ENCODE measurements at regions not wholly inside any gene's neighbourhood (a gene's known extent, or its start where the extent isn't known, plus 50 kb on each side); places are given as distances from the start of the nearest gene placed in this dataset.
A peak's percentile ranks its signal among the peaks of the same experiment; 100 is the strongest.

GRCh38 chr2:23159746-23160405, 225.1 kb upstream of the KLHL29 start:
- Mint-ChIP-seq H3K4me3 (no peak overlapping the region), H3K27ac (ENCODE audit: unreplicated experiment) (no peak overlapping the region), H3K27me3 (ENCODE audit: low read depth) (no peaks in the 10 kb centered on the region), H3K4me1 (peaks cover 10% of the 10 kb centered on the region), H3K9me3 (no peaks in the 10 kb centered on the region), H3K36me3 (ENCODE audit: low read depth) (no peaks in the 10 kb centered on the region)
- TF ChIP-seq CTCF (conservative IDR thresholded peaks at IDR 0.05) = no peak
- DNase-seq (ENCODE audit: low read depth, low spot score) = no peak

GRCh38 chr2:23164173-23164572, 220.8 kb upstream of the KLHL29 start:
- Mint-ChIP-seq H3K4me1 (no peaks in the 10 kb centered on the region), H3K9me3 (no peaks in the 10 kb centered on the region), H3K27me3 (ENCODE audit: low read depth) (no peaks in the 10 kb centered on the region), H3K27ac (ENCODE audit: unreplicated experiment) (peak overlapping the region; percentile 51), H3K36me3 (ENCODE audit: low read depth) (no peaks in the 10 kb centered on the region), H3K4me3 (no peak overlapping the region)
- DNase-seq (ENCODE audit: low read depth, low spot score) = no peak
- no peak for TF ChIP-seq CTCF (conservative IDR thresholded peaks at IDR 0.05)

- TF ChIP-seq CTCF (conservative IDR thresholded peaks at IDR 0.05) = no peak
- no peaks in the 10 kb centered on the region for H3K36me3 Mint-ChIP-seq (ENCODE audit: low read depth)
- H3K4me1 Mint-ChIP-seq = no peaks in the 10 kb centered on the region
- DNase-seq (ENCODE audit: low read depth, low spot score) = no peak
- peaks cover 6% of the 10 kb centered on the region for H3K9me3 Mint-ChIP-seq
- H3K4me3 Mint-ChIP-seq = no peak overlapping the region
- no peak overlapping the region for H3K27ac Mint-ChIP-seq (ENCODE audit: unreplicated experiment)
- H3K27me3 Mint-ChIP-seq (ENCODE audit: low read depth) = peaks cover 3% of the 10 kb centered on the region
These were observed 215.1 kb upstream of the KLHL29 start for GRCh38 chr2:23169896-23170295.

- no peaks in the 10 kb centered on the region for H3K36me3 Mint-ChIP-seq (ENCODE audit: low read depth)
- no peak overlapping the region for H3K27ac Mint-ChIP-seq (ENCODE audit: unreplicated experiment)
- H3K4me1 Mint-ChIP-seq = no peaks in the 10 kb centered on the region
- H3K27me3 Mint-ChIP-seq (ENCODE audit: low read depth) = peaks cover 3% of the 10 kb centered on the region
- TF ChIP-seq CTCF (conservative IDR thresholded peaks at IDR 0.05) = no peak
- no peak overlapping the region for H3K4me3 Mint-ChIP-seq
- peaks cover 9% of the 10 kb centered on the region for H3K9me3 Mint-ChIP-seq
- DNase-seq (ENCODE audit: low read depth, low spot score) = no peak
These were observed 213.9 kb upstream of the KLHL29 start for GRCh38 chr2:23171108-23171507.

- Mint-ChIP-seq H3K36me3 (ENCODE audit: low read depth) (no peaks in the 10 kb centered on the region), H3K4me1 (no peaks in the 10 kb centered on the region), H3K9me3 (peaks cover 16% of the 10 kb centered on the region), H3K27ac (ENCODE audit: unreplicated experiment) (no peak overlapping the region), H3K4me3 (no peak overlapping the region), H3K27me3 (ENCODE audit: low read depth) (peaks cover 3% of the 10 kb centered on the region)
- no peak for DNase-seq (ENCODE audit: low read depth, low spot score)
- TF ChIP-seq CTCF (conservative IDR thresholded peaks at IDR 0.05) = no peak
These were observed 206.6 kb upstream of the KLHL29 start for GRCh38 chr2:23178396-23178795.

Measured in neural crest cell (in vitro differentiated cells).